ENCODE measurements at regions not wholly inside any gene's neighbourhood (a gene's known extent, or its start where the extent isn't known, plus 50 kb on each side); places are given as distances from the start of the nearest gene placed in this dataset.

- Histone ChIP-seq H3K27me3 (ENCODE audit: control insufficient read depth in 1 of 2, insufficient read depth in 2 of 2, low read length in 2 of 2) (no peaks in the 10 kb centered on the region), H2AFZ (ENCODE audit: low read length) (no peak overlapping the region), H3K4me3 (replicated peaks in 1 of 3; ENCODE audit: insufficient read depth in 1 of 3, low read depth in 2 of 3, low read length in 3 of 3) (no peak overlapping the region), H3K36me3 (replicated peaks in 1 of 2; ENCODE audit: control insufficient read depth in 1 of 2, insufficient read depth in 2 of 2, low read length in 2 of 2) (no peaks in the 10 kb centered on the region), H3K4me1 (ENCODE audit: insufficient read depth, low read length) (no peaks in the 10 kb centered on the region), H4K20me1 (ENCODE audit: insufficient read depth, low read length) (no peaks in the 10 kb centered on the region), H3K9ac (ENCODE audit: insufficient read depth, low read depth, low read length) (no peak overlapping the region), H3K4me2 (ENCODE audit: low read depth, low read length) (no peak overlapping the region), H3K79me2 (ENCODE audit: insufficient read depth, low read length) (no peaks in the 10 kb centered on the region), H3K9me3 (ENCODE audit: low read length) (no peaks in the 10 kb centered on the region), H3K27ac (ENCODE audit: extremely low read length, insufficient read depth, low read length) (no peak overlapping the region)
- ATAC-seq: no peak
- BruUV-seq (replicated peaks): no TSS peak
- POLR2A ChIA-PET: no interaction called here
- TF ChIP-seq HDAC2 (CRISPR knock-in tag; IDR thresholded peaks at IDR 0.05): no peak
- TF ChIP-seq SETDB1 (CRISPR knock-in tag; IDR thresholded peaks at IDR 0.05; ENCODE audit: borderline replicate concordance): no peak
- TF ChIP-seq ZNF451 (CRISPR knock-in tag; IDR thresholded peaks at IDR 0.05): no peak
- no peak for TF ChIP-seq MLX (CRISPR knock-in tag; IDR thresholded peaks at IDR 0.05)
- no peak for TF ChIP-seq TCF12 (IDR thresholded peaks at IDR 0.05)
- no peak for TF ChIP-seq TCF12 (CRISPR knock-in tag; IDR thresholded peaks at IDR 0.05)
- TF ChIP-seq THYN1 (CRISPR knock-in tag; IDR thresholded peaks at IDR 0.05; ENCODE audit: borderline replicate concordance, low read depth): no peak
- TF ChIP-seq NRL (CRISPR knock-in tag; IDR thresholded peaks at IDR 0.05; ENCODE audit: borderline replicate concordance): no peak
- no peak for TF ChIP-seq ZNF589 (CRISPR knock-in tag; conservative IDR thresholded peaks at IDR 0.05)
- TF ChIP-seq ISL2 (CRISPR knock-in tag; IDR thresholded peaks at IDR 0.05): no peak
- no peak for TF ChIP-seq KLF9 (CRISPR knock-in tag; IDR thresholded peaks at IDR 0.05; ENCODE audit: low read depth)
- TF ChIP-seq NFRKB (IDR thresholded peaks at IDR 0.05): no peak
- no peak for TF ChIP-seq ZNF691 (CRISPR knock-in tag; IDR thresholded peaks at IDR 0.05; ENCODE audit: borderline replicate concordance, low read depth)
- no peak for TF ChIP-seq ARHGAP35 (CRISPR knock-in tag; IDR thresholded peaks at IDR 0.05; ENCODE audit: borderline replicate concordance)
- no peak for TF ChIP-seq TCF7 (IDR thresholded peaks at IDR 0.05; ENCODE audit: low read depth)
- TF ChIP-seq ZNF343 (CRISPR knock-in tag; IDR thresholded peaks at IDR 0.05): no peak
- TF ChIP-seq GTF3A (CRISPR knock-in tag; conservative IDR thresholded peaks at IDR 0.05): no peak
- no peak for TF ChIP-seq ATRX (CRISPR knock-in tag; IDR thresholded peaks at IDR 0.05; ENCODE audit: borderline replicate concordance)
- in situ Hi-C loops (cut with HindIII; ENCODE audit: extremely low pct_ligation_motif_present, low pct_unique_long_range_greater_than_20kb) (no loop called here), intact Hi-C loops (cut with micrococcal nuclease; ENCODE audit: unreplicated experiment) (no loop called here)
- FAIRE-seq: no peak
- CTCF ChIA-PET (ENCODE audit: low intra/inter-chr PET ratio, low total read pairs): no interaction called here
- no peak for DNase-seq (ENCODE audit: low spot score)
- 0% methylated on average over 1 of the region's 1 CpG for WGBS (ENCODE audit: low lambda C conversion rate)
These were observed 89.8 kb upstream of the FIBIN start for GRCh38 chr11:26904132-26904531.

Data from HepG2 (cell line).